ENCODE measurements at regions not wholly inside any gene's neighbourhood (a gene's known extent, or its start where the extent isn't known, plus 50 kb on each side); places are given as distances from the start of the nearest gene placed in this dataset.

DNA sequence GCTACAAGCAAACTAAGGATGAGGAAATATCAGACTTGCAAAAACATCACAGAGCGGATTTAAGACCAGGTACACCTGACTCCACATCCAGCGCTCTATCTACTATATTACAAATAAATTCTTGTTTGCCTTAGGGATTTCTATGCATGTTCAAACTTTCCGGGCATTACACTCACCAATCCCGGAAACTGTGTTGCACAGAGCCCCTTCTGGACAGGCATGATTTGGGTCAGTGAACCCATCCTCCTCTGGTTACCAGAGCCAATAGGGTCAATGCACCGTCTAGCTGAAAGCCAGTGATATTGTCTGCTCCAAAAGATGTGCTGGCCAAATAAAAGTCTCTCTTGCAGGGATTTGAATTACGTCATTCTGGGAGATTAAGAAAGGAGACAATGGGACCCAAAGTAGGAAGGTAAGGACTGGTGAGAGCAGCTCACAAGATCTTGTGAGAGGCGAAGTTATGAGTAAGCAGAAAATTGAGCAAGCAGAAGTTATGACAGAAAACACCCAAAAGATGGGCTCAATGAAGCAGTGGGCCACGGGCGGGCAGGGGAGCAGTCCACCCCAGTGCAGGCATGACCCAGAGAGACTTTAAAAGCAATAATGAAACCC is 155.8 kb upstream of the RAI14 start:
- TF ChIP-seq POLR2A (IDR thresholded peaks at IDR 0.05): no peak
- TF ChIP-seq, protein P1, sequence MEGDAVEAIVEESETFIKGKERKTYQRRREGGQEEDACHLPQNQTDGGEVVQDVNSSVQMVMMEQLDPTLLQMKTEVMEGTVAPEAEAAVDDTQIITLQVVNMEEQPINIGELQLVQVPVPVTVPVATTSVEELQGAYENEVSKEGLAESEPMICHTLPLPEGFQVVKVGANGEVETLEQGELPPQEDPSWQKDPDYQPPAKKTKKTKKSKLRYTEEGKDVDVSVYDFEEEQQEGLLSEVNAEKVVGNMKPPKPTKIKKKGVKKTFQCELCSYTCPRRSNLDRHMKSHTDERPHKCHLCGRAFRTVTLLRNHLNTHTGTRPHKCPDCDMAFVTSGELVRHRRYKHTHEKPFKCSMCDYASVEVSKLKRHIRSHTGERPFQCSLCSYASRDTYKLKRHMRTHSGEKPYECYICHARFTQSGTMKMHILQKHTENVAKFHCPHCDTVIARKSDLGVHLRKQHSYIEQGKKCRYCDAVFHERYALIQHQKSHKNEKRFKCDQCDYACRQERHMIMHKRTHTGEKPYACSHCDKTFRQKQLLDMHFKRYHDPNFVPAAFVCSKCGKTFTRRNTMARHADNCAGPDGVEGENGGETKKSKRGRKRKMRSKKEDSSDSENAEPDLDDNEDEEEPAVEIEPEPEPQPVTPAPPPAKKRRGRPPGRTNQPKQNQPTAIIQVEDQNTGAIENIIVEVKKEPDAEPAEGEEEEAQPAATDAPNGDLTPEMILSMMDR (IDR thresholded peaks at IDR 0.05): no peak

All from ovary (tissue), 3 donors.